ENCODE measurements at regions not wholly inside any gene's neighbourhood (a gene's known extent, or its start where the extent isn't known, plus 50 kb on each side); places are given as distances from the start of the nearest gene placed in this dataset.

DNA sequence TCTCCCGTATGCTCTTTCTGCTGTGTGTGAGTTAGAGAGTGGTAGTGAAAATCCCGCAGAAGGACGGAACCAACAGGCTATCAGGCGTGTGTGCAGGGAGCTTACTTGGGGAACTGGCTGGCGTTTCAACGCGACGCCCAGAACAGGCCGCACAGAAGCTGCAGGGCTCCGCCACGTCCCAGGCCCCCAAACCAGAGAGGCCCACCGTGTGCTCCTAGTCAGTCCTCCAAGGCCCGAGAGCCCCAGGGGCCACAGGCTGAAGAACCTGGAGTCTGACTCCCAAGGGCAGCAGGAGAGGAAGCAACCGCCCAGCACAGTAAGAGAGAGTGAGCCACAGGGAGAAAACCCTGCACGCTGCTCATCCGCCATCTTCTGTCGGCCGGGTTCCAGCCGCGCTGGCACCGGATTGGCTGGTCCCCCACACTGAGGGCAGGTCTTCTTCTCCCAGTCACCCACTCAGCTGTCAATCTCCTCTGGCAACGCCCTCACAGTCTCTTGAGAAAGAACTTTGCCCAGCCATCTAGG is 730.6 kb upstream of the VSTM2A start:
- Histone ChIP-seq H3K4me1 (no peaks in the 10 kb centered on the region), H3K9me3 (no peaks in the 10 kb centered on the region), H3K27ac (no peak overlapping the region), H3K4me2 (no peak overlapping the region), H3K4me3 (no peak overlapping the region)
- TF ChIP-seq CHD4 (IDR thresholded peaks at IDR 0.05; ENCODE audit: borderline replicate concordance) (no peak), MYC (IDR thresholded peaks at IDR 0.05; ENCODE audit: borderline replicate concordance, low read length) (no peak), HOXB13 (CRISPR knock-in tag; IDR thresholded peaks at IDR 0.05; ENCODE audit: low read depth) (no peak), ZSCAN20 (CRISPR knock-in tag; IDR thresholded peaks at IDR 0.05) (no peak), RFX5 (IDR thresholded peaks at IDR 0.05) (no peak)
- TF ChIP-seq, protein P1, sequence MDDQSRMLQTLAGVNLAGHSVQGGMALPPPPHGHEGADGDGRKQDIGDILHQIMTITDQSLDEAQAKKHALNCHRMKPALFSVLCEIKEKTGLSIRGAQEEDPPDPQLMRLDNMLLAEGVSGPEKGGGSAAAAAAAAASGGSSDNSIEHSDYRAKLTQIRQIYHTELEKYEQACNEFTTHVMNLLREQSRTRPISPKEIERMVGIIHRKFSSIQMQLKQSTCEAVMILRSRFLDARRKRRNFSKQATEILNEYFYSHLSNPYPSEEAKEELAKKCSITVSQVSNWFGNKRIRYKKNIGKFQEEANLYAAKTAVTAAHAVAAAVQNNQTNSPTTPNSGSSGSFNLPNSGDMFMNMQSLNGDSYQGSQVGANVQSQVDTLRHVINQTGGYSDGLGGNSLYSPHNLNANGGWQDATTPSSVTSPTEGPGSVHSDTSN (IDR thresholded peaks at IDR 0.05) = no peak
- TF ChIP-seq, protein P2, sequence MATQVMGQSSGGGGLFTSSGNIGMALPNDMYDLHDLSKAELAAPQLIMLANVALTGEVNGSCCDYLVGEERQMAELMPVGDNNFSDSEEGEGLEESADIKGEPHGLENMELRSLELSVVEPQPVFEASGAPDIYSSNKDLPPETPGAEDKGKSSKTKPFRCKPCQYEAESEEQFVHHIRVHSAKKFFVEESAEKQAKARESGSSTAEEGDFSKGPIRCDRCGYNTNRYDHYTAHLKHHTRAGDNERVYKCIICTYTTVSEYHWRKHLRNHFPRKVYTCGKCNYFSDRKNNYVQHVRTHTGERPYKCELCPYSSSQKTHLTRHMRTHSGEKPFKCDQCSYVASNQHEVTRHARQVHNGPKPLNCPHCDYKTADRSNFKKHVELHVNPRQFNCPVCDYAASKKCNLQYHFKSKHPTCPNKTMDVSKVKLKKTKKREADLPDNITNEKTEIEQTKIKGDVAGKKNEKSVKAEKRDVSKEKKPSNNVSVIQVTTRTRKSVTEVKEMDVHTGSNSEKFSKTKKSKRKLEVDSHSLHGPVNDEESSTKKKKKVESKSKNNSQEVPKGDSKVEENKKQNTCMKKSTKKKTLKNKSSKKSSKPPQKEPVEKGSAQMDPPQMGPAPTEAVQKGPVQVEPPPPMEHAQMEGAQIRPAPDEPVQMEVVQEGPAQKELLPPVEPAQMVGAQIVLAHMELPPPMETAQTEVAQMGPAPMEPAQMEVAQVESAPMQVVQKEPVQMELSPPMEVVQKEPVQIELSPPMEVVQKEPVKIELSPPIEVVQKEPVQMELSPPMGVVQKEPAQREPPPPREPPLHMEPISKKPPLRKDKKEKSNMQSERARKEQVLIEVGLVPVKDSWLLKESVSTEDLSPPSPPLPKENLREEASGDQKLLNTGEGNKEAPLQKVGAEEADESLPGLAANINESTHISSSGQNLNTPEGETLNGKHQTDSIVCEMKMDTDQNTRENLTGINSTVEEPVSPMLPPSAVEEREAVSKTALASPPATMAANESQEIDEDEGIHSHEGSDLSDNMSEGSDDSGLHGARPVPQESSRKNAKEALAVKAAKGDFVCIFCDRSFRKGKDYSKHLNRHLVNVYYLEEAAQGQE (IDR thresholded peaks at IDR 0.05) = no peak
- TF ChIP-seq, protein P3, sequence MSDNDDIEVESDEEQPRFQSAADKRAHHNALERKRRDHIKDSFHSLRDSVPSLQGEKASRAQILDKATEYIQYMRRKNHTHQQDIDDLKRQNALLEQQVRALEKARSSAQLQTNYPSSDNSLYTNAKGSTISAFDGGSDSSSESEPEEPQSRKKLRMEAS (IDR thresholded peaks at IDR 0.05) = no peak
- TF ChIP-seq, protein P4, sequence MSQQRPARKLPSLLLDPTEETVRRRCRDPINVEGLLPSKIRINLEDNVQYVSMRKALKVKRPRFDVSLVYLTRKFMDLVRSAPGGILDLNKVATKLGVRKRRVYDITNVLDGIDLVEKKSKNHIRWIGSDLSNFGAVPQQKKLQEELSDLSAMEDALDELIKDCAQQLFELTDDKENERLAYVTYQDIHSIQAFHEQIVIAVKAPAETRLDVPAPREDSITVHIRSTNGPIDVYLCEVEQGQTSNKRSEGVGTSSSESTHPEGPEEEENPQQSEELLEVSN (IDR thresholded peaks at IDR 0.05; ENCODE audit: borderline replicate concordance, low read depth) = no peak
- POLR2A ChIA-PET = no interaction called here
- CTCF ChIA-PET = no interaction called here
- no peak for ATAC-seq
- no peak for FAIRE-seq
- 53% methylated on average over 22 of the region's 22 CpGs for WGBS (ENCODE audit: missing lambda C conversion rate)
- no peak for DNase-seq (ENCODE audit: low read depth in 1 of 2, low spot score in 1 of 2)

DNA sequence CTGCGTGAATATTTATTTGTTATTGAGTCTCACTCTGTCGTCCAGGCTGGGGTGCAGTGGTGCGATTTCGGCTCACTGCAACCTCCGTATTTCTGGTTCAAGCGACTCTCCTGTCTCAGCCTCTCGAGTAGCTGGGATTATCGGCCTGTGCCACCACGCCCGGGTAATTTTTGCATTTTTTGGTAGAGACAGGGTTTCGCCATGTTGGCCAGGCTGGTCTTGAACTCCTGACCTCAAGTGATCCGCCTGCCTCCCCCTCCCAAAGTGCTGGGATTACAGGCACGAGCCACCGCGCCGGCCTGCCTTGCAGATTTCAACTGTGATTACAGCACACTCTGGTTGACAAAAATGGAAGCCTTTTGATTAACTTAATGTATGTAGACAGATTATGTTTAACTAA is 730.0 kb upstream of the VSTM2A start:
- H3K4me1 ChIP-seq = no peaks in the 10 kb centered on the region
- no peak overlapping the region for H3K27ac ChIP-seq
- TF ChIP-seq POLR2A (IDR thresholded peaks at IDR 0.05; ENCODE audit: low read length) (no peak), ZSCAN20 (CRISPR knock-in tag; IDR thresholded peaks at IDR 0.05) (no peak), JUN (IDR thresholded peaks at IDR 0.05) (no peak), JUNB (IDR thresholded peaks at IDR 0.05) (no peak), HDAC2 (IDR thresholded peaks at IDR 0.05) (no peak), POLR2AphosphoS2 (conservative IDR thresholded peaks at IDR 0.05; ENCODE audit: low read length) (no peak), MAFK (IDR thresholded peaks at IDR 0.05; ENCODE audit: partially characterized antibody) (no peak), HOXB13 (CRISPR knock-in tag; IDR thresholded peaks at IDR 0.05; ENCODE audit: low read depth) (no peak), MAZ (IDR thresholded peaks at IDR 0.05; ENCODE audit: borderline replicate concordance, low read depth, low read length) (no peak), NPAS2 (CRISPR knock-in tag; IDR thresholded peaks at IDR 0.05; ENCODE audit: borderline replicate concordance) (no peak), ZFP36 (IDR thresholded peaks at IDR 0.05; ENCODE audit: borderline replicate concordance, partially characterized antibody) (no peak), RFX5 (IDR thresholded peaks at IDR 0.05) (no peak), RNF2 (IDR thresholded peaks at IDR 0.05; ENCODE audit: borderline replicate concordance, low read depth) (no peak)
- TF ChIP-seq, protein P5, sequence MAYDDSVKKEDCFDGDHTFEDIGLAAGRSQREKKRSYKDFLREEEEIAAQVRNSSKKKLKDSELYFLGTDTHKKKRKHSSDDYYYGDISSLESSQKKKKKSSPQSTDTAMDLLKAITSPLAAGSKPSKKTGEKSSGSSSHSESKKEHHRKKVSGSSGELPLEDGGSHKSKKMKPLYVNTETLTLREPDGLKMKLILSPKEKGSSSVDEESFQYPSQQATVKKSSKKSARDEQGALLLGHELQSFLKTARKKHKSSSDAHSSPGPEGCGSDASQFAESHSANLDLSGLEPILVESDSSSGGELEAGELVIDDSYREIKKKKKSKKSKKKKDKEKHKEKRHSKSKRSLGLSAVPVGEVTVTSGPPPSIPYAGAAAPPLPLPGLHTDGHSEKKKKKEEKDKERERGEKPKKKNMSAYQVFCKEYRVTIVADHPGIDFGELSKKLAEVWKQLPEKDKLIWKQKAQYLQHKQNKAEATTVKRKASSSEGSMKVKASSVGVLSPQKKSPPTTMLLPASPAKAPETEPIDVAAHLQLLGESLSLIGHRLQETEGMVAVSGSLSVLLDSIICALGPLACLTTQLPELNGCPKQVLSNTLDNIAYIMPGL (CRISPR knock-in tag; IDR thresholded peaks at IDR 0.05; ENCODE audit: borderline replicate concordance) = no peak
- TF ChIP-seq, protein P6, sequence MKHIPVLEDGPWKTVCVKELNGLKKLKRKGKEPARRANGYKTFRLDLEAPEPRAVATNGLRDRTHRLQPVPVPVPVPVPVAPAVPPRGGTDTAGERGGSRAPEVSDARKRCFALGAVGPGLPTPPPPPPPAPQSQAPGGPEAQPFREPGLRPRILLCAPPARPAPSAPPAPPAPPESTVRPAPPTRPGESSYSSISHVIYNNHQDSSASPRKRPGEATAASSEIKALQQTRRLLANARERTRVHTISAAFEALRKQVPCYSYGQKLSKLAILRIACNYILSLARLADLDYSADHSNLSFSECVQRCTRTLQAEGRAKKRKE (CRISPR knock-in tag; IDR thresholded peaks at IDR 0.05; ENCODE audit: low read depth) = no peak
- TF ChIP-seq, protein P3 (IDR thresholded peaks at IDR 0.05) = no peak
- no peak for ATAC-seq
- H3K9me3 ChIP-seq = no peaks in the 10 kb centered on the region
- no peak overlapping the region for H3K4me2 ChIP-seq
- no peak overlapping the region for H3K4me3 ChIP-seq
- 34% methylated on average over 12 of the region's 16 CpGs for WGBS (ENCODE audit: missing lambda C conversion rate)
- POLR2A ChIA-PET = no interaction called here
- DNase-seq (ENCODE audit: low read depth in 1 of 2, low spot score in 1 of 2) = no peak
- no peak for FAIRE-seq
- CTCF ChIA-PET = no interaction called here
